Endodermal cell (in vitro differentiated cells): ENCODE measurements at regions not wholly inside any gene's neighbourhood (a gene's known extent, or its start where the extent isn't known, plus 50 kb on each side); places are given as distances from the start of the nearest gene placed in this dataset.

ENCODE experiments used
- DNase-seq: peaks from one replicate; pipeline ENCODE4 v3.0.0-alpha.2; 2017
- H3K27ac ChIP-seq: 2 replicates; pipeline ENCODE4 v1.5.1; 2013; ENCODE audit warnings: mild to moderate bottlenecking, low read depth, low read length, moderate library complexity
- H3K27me3 ChIP-seq: 2 replicates; pipeline ENCODE4 v1.6.1; 2013; ENCODE audit warnings: mild to moderate bottlenecking, low read length, moderate library complexity; ENCODE audit not compliant: insufficient read depth, control insufficient read depth, poor library complexity, severe bottlenecking
- H3K36me3 ChIP-seq: 2 replicates; pipeline ENCODE4 v1.7.0; 2013; ENCODE audit warnings: mild to moderate bottlenecking, low read length, moderate library complexity; ENCODE audit not compliant: control insufficient read depth, insufficient read depth
- H3K4me1 ChIP-seq: one replicate; pipeline ENCODE4 v1.7.0; 2013; ENCODE audit warnings: low read length; ENCODE audit not compliant: control insufficient read depth, insufficient read depth
- H3K4me3 ChIP-seq: 2 replicates; pipeline ENCODE4 v1.5.1; 2013; ENCODE audit warnings: mild to moderate bottlenecking, low read length, moderate library complexity
- H3K9ac ChIP-seq: 2 replicates; pipeline ENCODE4 v1.6.1; 2013; ENCODE audit warnings: mild to moderate bottlenecking, low read length, moderate library complexity; ENCODE audit not compliant: poor library complexity, severe bottlenecking; ENCODE audit errors: extremely low read depth
- H3K9me3 ChIP-seq: 2 replicates; pipeline ENCODE4 v1.6.1; 2013; ENCODE audit warnings: mild to moderate bottlenecking, low read length, moderate library complexity; ENCODE audit not compliant: control insufficient read depth
- H3K27ac Mint-ChIP-seq: 2 replicates; pipeline ENCODE4 v1.8.0; 2020; ENCODE audit warnings: mixed read lengths
- H3K27me3 Mint-ChIP-seq: 2 replicates; pipeline ENCODE4 v1.8.0; 2021; ENCODE audit warnings: mild to moderate bottlenecking, mixed read lengths; ENCODE audit not compliant: insufficient read depth
- H3K36me3 Mint-ChIP-seq: 2 replicates; pipeline ENCODE4 v1.8.0; 2020; ENCODE audit warnings: low read depth, mixed read lengths
- H3K4me1 Mint-ChIP-seq: 2 replicates; pipeline ENCODE4 v1.8.0; 2020; ENCODE audit warnings: mixed read lengths
- H3K4me3 Mint-ChIP-seq: 2 replicates; pipeline ENCODE4 v1.8.0; 2020; ENCODE audit warnings: mild to moderate bottlenecking, moderate library complexity, mixed read lengths
- H3K9me3 Mint-ChIP-seq: 2 replicates; pipeline ENCODE4 v1.8.0; 2020; ENCODE audit warnings: mild to moderate bottlenecking, mixed read lengths
- CTCF ChIP-seq: fragments of 200-600 bp; sonication (generic); conservative IDR thresholded peaks from 2 replicates; pipeline ENCODE4 v1.5.0; 2021; ENCODE audit warnings: antibody characterized with exemption, mild to moderate bottlenecking
- WGBS, 2 experiments: methylation state at CpG; one replicate each; pipeline versions ENCODE4 v1.1.5 to v1.1.7; 2013; ENCODE audit warnings: missing lambda C conversion rate in 2 of 2, mixed read lengths in 1 of 2; ENCODE audit not compliant: insufficient coverage in 1 of 2, insufficient read length in 1 of 2; 5-methylcytosine and 5-hydroxymethylcytosine counted together

- Mint-ChIP-seq H3K4me3 (no peak overlapping the region), H3K9me3 (no peaks in the 10 kb centered on the region), H3K36me3 (no peaks in the 10 kb centered on the region), H3K27ac (peak overlapping the region; percentile 13), H3K27me3 (no peaks in the 10 kb centered on the region), H3K4me1 (peaks cover 21% of the 10 kb centered on the region)
- no peak overlapping the region for H3K9ac ChIP-seq
- H3K4me1 ChIP-seq, result peaks cover 4% of the 10 kb centered on the region
- no peak overlapping the region for H3K4me3 ChIP-seq
- WGBS, 2 experiments, result 80 to 83% methylated on average over 2 to 4 of the region's 6 CpGs
- H3K27ac ChIP-seq, result no peak overlapping the region
- H3K27me3 ChIP-seq, result no peaks in the 10 kb centered on the region
- DNase-seq, result peak; percentile 53
- no peaks in the 10 kb centered on the region for H3K9me3 ChIP-seq
- no peak for TF ChIP-seq CTCF
- no peaks in the 10 kb centered on the region for H3K36me3 ChIP-seq
Observed at GRCh38 chr12:24038211-24038997, 88.9 kb upstream of the SOX5 start.

- H3K4me1 Mint-ChIP-seq, result peaks cover 21% of the 10 kb centered on the region
- H3K27me3 ChIP-seq, result no peaks in the 10 kb centered on the region
- H3K9me3 Mint-ChIP-seq, result no peaks in the 10 kb centered on the region
Observed at GRCh38 chr12:24036438-24037216, 87.2 kb upstream of the SOX5 start.

GRCh38 chr12:24034894-24035293 is 85.4 kb upstream of the SOX5 start:
- Histone ChIP-seq H3K4me1 (peaks cover 4% of the 10 kb centered on the region), H3K9me3 (no peaks in the 10 kb centered on the region), H3K9ac (no peak overlapping the region), H3K27ac (no peak overlapping the region), H3K27me3 (no peaks in the 10 kb centered on the region), H3K4me3 (no peak overlapping the region), H3K36me3 (no peaks in the 10 kb centered on the region)
- Mint-ChIP-seq H3K9me3 (peaks cover 7% of the 10 kb centered on the region), H3K36me3 (no peaks in the 10 kb centered on the region), H3K4me1 (peaks cover 21% of the 10 kb centered on the region), H3K27me3 (no peaks in the 10 kb centered on the region), H3K4me3 (no peak overlapping the region), H3K27ac (no peak overlapping the region)
- DNase-seq, result no peak
- TF ChIP-seq CTCF, result no peak
- WGBS, 2 experiments, result 90% methylated on average over 3 of the region's 3 CpGs; no CpG with 5 or more reads in 1 of the 2 experiments

More at GRCh38 chr12:24036438-24037216, 87.2 kb upstream of the SOX5 start:
- peaks cover 4% of the 10 kb centered on the region for H3K4me1 ChIP-seq
- 90 to 95% methylated on average over 3 of the region's 3 CpGs for WGBS, 2 experiments
- H3K36me3 ChIP-seq, result no peaks in the 10 kb centered on the region
- no peak for TF ChIP-seq CTCF
- Mint-ChIP-seq H3K27me3 (no peaks in the 10 kb centered on the region), H3K27ac (no peak overlapping the region), H3K4me3 (no peak overlapping the region), H3K36me3 (no peaks in the 10 kb centered on the region)
- DNase-seq, result no peak
- no peak overlapping the region for H3K4me3 ChIP-seq
- no peaks in the 10 kb centered on the region for H3K9me3 ChIP-seq
- H3K9ac ChIP-seq, result no peak overlapping the region
- H3K27ac ChIP-seq, result no peak overlapping the region
